ENCODE measurements at regions not wholly inside any gene's neighbourhood (a gene's known extent, or its start where the extent isn't known, plus 50 kb on each side); places are given as distances from the start of the nearest gene placed in this dataset.
"Not testable (repeated sequence)": the region's sequence is repeated elsewhere in the genome, so short reads cannot be mapped to it uniquely, and the experiment has no call there.

DNA sequence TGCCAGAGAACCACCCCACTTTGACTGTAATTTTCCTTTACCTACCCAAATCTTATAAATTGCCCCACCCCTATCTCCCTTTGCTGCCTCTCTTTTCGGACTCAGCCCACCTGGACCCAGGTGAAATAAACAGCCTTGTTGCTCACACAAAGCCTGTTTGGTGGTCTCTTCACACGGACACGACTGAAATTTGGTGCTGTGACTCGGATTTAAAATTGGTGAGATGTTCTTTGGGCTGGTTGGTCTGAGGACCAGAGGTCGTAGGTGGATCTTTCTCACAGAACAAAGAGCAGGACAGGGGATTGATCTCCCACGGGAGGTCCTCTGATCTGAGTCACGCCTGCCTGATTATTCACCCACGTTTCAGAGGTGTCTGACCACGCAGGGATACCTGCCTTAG, 328.6 kb upstream of the KCNMB2 start:
- H3K27me3 ChIP-seq (ENCODE audit: control insufficient read depth in 5 of 5, insufficient read depth in 4 of 5, low read length in 5 of 5); H3K4me3 ChIP-seq (ENCODE audit: low read depth in 1 of 5, low read length in 5 of 5); H3K4me1 ChIP-seq (ENCODE audit: control insufficient read depth in 5 of 5, insufficient read depth in 5 of 5, low read length in 5 of 5); H3K9ac ChIP-seq (ENCODE audit: low read length in 5 of 5); H3K36me3 ChIP-seq (ENCODE audit: control insufficient read depth in 5 of 5, insufficient read depth in 5 of 5, low read length in 5 of 5); H3K27ac ChIP-seq (ENCODE audit: low read depth, low read length); H3K9me3 ChIP-seq (ENCODE audit: control insufficient read depth in 5 of 5, low read length in 5 of 5): not testable (repeated sequence)

DNA sequence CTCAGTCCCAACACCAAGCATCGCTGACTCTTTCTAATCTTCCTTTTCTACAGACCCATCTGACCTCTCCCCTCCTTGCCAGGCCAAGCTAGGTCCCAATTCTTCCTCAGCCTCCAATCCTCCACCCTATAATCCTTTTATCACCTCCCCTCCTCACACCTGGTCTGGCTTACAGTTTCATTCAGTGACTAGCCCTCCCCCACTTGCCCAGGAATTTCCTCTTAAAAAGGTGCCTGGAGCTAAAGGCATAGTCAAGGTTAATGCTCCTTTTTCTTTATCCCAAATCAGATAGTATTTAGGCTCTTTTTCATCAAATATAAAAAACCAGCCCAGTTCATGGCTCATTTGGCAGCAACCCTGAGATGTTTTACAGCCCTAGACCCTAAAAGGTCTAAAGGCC, 327.1 kb upstream of the KCNMB2 start:
- not testable (repeated sequence) for H3K4me3 ChIP-seq (ENCODE audit: low read depth in 1 of 5, low read length in 5 of 5); H3K27me3 ChIP-seq (ENCODE audit: control insufficient read depth in 5 of 5, insufficient read depth in 4 of 5, low read length in 5 of 5); H3K9ac ChIP-seq (ENCODE audit: low read length in 5 of 5); H3K36me3 ChIP-seq (ENCODE audit: control insufficient read depth in 5 of 5, insufficient read depth in 5 of 5, low read length in 5 of 5); H3K4me1 ChIP-seq (ENCODE audit: control insufficient read depth in 5 of 5, insufficient read depth in 5 of 5, low read length in 5 of 5); H3K27ac ChIP-seq (ENCODE audit: low read depth, low read length); H3K9me3 ChIP-seq (ENCODE audit: control insufficient read depth in 5 of 5, low read length in 5 of 5)

GRCh38 chr3:178209618-178210017, 326.6 kb upstream of the KCNMB2 start:
- not testable (repeated sequence) for H3K9me3 ChIP-seq (ENCODE audit: control insufficient read depth in 5 of 5, low read length in 5 of 5); H3K4me3 ChIP-seq (ENCODE audit: low read depth in 1 of 5, low read length in 5 of 5); H3K36me3 ChIP-seq (ENCODE audit: control insufficient read depth in 5 of 5, insufficient read depth in 5 of 5, low read length in 5 of 5); H3K27me3 ChIP-seq (ENCODE audit: control insufficient read depth in 5 of 5, insufficient read depth in 4 of 5, low read length in 5 of 5); H3K27ac ChIP-seq (ENCODE audit: low read depth, low read length); H3K4me1 ChIP-seq (ENCODE audit: control insufficient read depth in 5 of 5, insufficient read depth in 5 of 5, low read length in 5 of 5); H3K9ac ChIP-seq (ENCODE audit: low read length in 5 of 5)

DNA sequence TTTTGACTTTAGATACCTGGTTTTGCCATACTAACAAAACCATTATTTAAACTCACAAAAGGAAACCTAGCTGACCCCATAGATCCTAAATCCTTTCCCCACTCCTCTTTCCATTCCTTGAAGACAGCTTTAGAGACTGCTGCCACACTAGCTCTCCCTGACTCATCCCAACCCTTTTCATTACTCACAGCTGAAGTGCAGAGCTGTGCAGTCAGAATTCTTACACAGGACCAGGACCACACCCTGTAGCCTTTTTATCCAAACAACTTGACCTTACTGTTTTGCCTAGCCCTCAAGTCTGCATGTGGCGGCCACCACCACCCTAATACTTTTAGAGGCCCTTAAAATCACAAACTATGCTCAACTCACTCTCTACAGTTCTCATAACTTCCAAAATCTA, 325.1 kb upstream of the KCNMB2 start:
- not testable (repeated sequence) for H3K9me3 ChIP-seq (ENCODE audit: control insufficient read depth in 5 of 5, low read length in 5 of 5); H3K27ac ChIP-seq (ENCODE audit: low read depth, low read length)

GRCh38 chr3:178217479-178217878, 318.8 kb upstream of the KCNMB2 start:
- Histone ChIP-seq H3K9ac (ENCODE audit: low read length in 5 of 5) (no peak overlapping the region), H3K27me3 (ENCODE audit: control insufficient read depth in 5 of 5, insufficient read depth in 4 of 5, low read length in 5 of 5) (no peaks in the 10 kb centered on the region), H3K4me1 (ENCODE audit: control insufficient read depth in 5 of 5, insufficient read depth in 5 of 5, low read length in 5 of 5) (no peaks in the 10 kb centered on the region), H3K4me3 (ENCODE audit: low read depth in 1 of 5, low read length in 5 of 5) (no peak overlapping the region), H3K9me3 (ENCODE audit: control insufficient read depth in 5 of 5, low read length in 5 of 5) (no peaks in the 10 kb centered on the region), H3K36me3 (ENCODE audit: control insufficient read depth in 5 of 5, insufficient read depth in 5 of 5, low read length in 5 of 5) (no peaks in the 10 kb centered on the region), H3K27ac (ENCODE audit: low read depth, low read length) (no peak overlapping the region)

More for the DNA sequence above, 325.1 kb upstream of the KCNMB2 start:
- not testable (repeated sequence) for H3K36me3 ChIP-seq (ENCODE audit: control insufficient read depth in 5 of 5, insufficient read depth in 5 of 5, low read length in 5 of 5); H3K4me3 ChIP-seq (ENCODE audit: low read depth in 1 of 5, low read length in 5 of 5); H3K27me3 ChIP-seq (ENCODE audit: control insufficient read depth in 5 of 5, insufficient read depth in 4 of 5, low read length in 5 of 5); H3K9ac ChIP-seq (ENCODE audit: low read length in 5 of 5); H3K4me1 ChIP-seq (ENCODE audit: control insufficient read depth in 5 of 5, insufficient read depth in 5 of 5, low read length in 5 of 5)

DNA sequence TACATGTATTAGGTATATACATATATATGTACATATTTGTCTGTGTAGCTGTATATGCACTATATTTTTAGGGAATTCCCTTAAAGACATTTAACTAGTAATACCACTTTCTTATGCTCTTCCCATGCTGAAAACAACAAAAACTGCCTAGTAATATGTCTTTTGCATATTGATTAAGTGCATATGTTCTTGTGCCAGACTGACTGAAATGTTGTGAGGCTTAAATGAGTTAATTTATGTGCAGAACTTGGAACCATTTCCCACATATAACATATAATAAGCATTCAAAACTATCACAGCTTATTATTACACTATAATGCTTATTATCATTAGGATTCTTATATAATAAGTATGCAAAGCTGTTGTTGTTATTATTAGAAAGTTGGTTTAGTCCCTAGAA, 318.0 kb upstream of the KCNMB2 start:
- Histone ChIP-seq H3K4me1 (ENCODE audit: control insufficient read depth in 5 of 5, insufficient read depth in 5 of 5, low read length in 5 of 5) (no peaks in the 10 kb centered on the region), H3K4me3 (ENCODE audit: low read depth in 1 of 5, low read length in 5 of 5) (no peak overlapping the region), H3K9me3 (ENCODE audit: control insufficient read depth in 5 of 5, low read length in 5 of 5) (no peaks in the 10 kb centered on the region), H3K9ac (ENCODE audit: low read length in 5 of 5) (no peak overlapping the region), H3K36me3 (ENCODE audit: control insufficient read depth in 5 of 5, insufficient read depth in 5 of 5, low read length in 5 of 5) (no peaks in the 10 kb centered on the region), H3K27me3 (ENCODE audit: control insufficient read depth in 5 of 5, insufficient read depth in 4 of 5, low read length in 5 of 5) (no peaks in the 10 kb centered on the region), H3K27ac (ENCODE audit: low read depth, low read length) (no peak overlapping the region)

DNA sequence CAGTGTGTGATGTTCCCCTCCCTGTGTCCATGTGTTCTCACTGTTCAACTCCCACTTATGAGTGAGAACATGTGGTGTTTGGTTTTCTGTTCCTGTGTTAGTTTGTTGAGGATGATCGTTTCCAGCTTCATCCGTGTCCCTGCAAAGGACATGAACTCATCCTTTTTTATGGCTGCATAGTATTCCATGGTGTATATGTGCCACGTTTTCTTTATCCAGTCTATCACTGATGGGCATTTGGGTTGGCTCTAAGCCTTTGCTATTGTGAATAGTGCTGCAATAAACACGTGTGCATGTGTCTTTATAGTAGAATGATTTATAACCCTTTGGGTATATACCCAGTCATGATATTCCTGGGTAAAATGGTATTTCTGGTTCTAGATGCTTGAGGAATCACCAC, 316.6 kb upstream of the KCNMB2 start:
- H3K36me3 ChIP-seq (ENCODE audit: control insufficient read depth in 5 of 5, insufficient read depth in 5 of 5, low read length in 5 of 5); H3K27ac ChIP-seq (ENCODE audit: low read depth, low read length); H3K9me3 ChIP-seq (ENCODE audit: control insufficient read depth in 5 of 5, low read length in 5 of 5); H3K4me3 ChIP-seq (ENCODE audit: low read depth in 1 of 5, low read length in 5 of 5); H3K4me1 ChIP-seq (ENCODE audit: control insufficient read depth in 5 of 5, insufficient read depth in 5 of 5, low read length in 5 of 5); H3K9ac ChIP-seq (ENCODE audit: low read length in 5 of 5); H3K27me3 ChIP-seq (ENCODE audit: control insufficient read depth in 5 of 5, insufficient read depth in 4 of 5, low read length in 5 of 5): not testable (repeated sequence)

DNA sequence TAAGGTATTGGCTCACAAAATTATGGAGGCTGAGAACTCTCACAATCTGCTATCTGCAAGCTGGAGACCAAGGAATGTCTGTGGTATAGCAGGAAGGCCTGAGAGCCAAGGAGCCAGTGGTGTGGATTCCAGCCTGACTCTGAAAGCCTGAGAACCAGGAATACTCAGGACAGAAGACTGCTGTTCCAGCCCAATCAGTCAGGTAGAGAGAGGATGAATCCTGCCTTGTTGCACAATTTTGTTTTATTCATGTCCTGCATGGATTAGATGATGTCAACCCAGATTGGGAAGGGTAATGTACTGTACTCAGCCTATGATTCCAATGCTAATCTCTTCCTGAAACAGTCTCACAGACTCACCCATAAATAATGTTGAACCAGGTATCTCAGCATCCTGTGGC, 312.4 kb upstream of the KCNMB2 start:
- Histone ChIP-seq H3K4me3 (ENCODE audit: low read depth in 1 of 5, low read length in 5 of 5) (no peak overlapping the region), H3K36me3 (ENCODE audit: control insufficient read depth in 5 of 5, insufficient read depth in 5 of 5, low read length in 5 of 5) (no peaks in the 10 kb centered on the region), H3K27ac (ENCODE audit: low read depth, low read length) (no peak overlapping the region), H3K4me1 (ENCODE audit: control insufficient read depth in 5 of 5, insufficient read depth in 5 of 5, low read length in 5 of 5) (no peaks in the 10 kb centered on the region), H3K9ac (ENCODE audit: low read length in 5 of 5) (no peak overlapping the region), H3K27me3 (ENCODE audit: control insufficient read depth in 5 of 5, insufficient read depth in 4 of 5, low read length in 5 of 5) (no peaks in the 10 kb centered on the region), H3K9me3 (ENCODE audit: control insufficient read depth in 5 of 5, low read length in 5 of 5) (peaks cover 0 to 4% (median 0%) of the 10 kb centered on the region in 5 donors)

- no peaks in the 10 kb centered on the region for H3K4me1 ChIP-seq (ENCODE audit: control insufficient read depth in 5 of 5, insufficient read depth in 5 of 5, low read length in 5 of 5)
- no peak overlapping the region for H3K27ac ChIP-seq (ENCODE audit: low read depth, low read length)
- no peaks in the 10 kb centered on the region for H3K27me3 ChIP-seq (ENCODE audit: control insufficient read depth in 5 of 5, insufficient read depth in 4 of 5, low read length in 5 of 5)
- H3K4me3 ChIP-seq (ENCODE audit: low read depth in 1 of 5, low read length in 5 of 5) = no peak overlapping the region
- peaks cover 0 to 16% (median 0%) of the 10 kb centered on the region in 5 donors for H3K9me3 ChIP-seq (ENCODE audit: control insufficient read depth in 5 of 5, low read length in 5 of 5)
- H3K36me3 ChIP-seq (ENCODE audit: control insufficient read depth in 5 of 5, insufficient read depth in 5 of 5, low read length in 5 of 5) = no peaks in the 10 kb centered on the region
- no peak overlapping the region for H3K9ac ChIP-seq (ENCODE audit: low read length in 5 of 5)
Observed at GRCh38 chr3:178226094-178226493, 310.1 kb upstream of the KCNMB2 start.

DNA sequence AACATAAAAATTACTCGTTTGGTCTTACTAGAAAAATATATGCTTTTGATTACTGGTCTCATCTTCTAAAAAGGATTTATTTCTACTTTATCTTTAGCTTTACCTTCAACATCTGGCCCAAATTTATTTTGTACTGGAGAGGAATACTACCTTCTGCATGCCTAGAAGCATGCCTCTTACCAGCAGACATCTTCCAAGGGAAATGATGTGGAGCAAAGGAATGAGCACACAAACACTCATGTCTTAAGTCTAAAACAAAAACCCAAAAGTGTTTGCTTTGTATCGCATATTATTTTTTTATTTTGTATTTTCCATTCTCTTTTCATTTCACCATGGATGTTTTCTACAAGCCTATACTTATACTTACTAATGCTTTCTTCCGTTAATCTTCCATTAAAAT, 304.6 kb upstream of the KCNMB2 start:
- Histone ChIP-seq H3K9ac (ENCODE audit: low read length in 5 of 5) (no peak overlapping the region), H3K4me3 (ENCODE audit: low read depth in 1 of 5, low read length in 5 of 5) (no peak overlapping the region), H3K27me3 (ENCODE audit: control insufficient read depth in 5 of 5, insufficient read depth in 4 of 5, low read length in 5 of 5) (no peaks in the 10 kb centered on the region), H3K36me3 (ENCODE audit: control insufficient read depth in 5 of 5, insufficient read depth in 5 of 5, low read length in 5 of 5) (no peaks in the 10 kb centered on the region), H3K27ac (ENCODE audit: low read depth, low read length) (no peak overlapping the region), H3K9me3 (ENCODE audit: control insufficient read depth in 5 of 5, low read length in 5 of 5) (peaks cover 0 to 16% (median 0%) of the 10 kb centered on the region in 5 donors), H3K4me1 (ENCODE audit: control insufficient read depth in 5 of 5, insufficient read depth in 5 of 5, low read length in 5 of 5) (peaks cover 0 to 3% (median 0%) of the 10 kb centered on the region in 5 donors)

GRCh38 chr3:178233371-178234071, 302.7 kb upstream of the KCNMB2 start:
- peaks cover 0 to 13% (median 0%) of the 10 kb centered on the region in 5 donors for H3K9me3 ChIP-seq (ENCODE audit: control insufficient read depth in 5 of 5, low read length in 5 of 5)
- no peaks in the 10 kb centered on the region for H3K36me3 ChIP-seq (ENCODE audit: control insufficient read depth in 5 of 5, insufficient read depth in 5 of 5, low read length in 5 of 5)
- H3K27ac ChIP-seq (ENCODE audit: low read depth, low read length) = no peak overlapping the region
- no peaks in the 10 kb centered on the region for H3K27me3 ChIP-seq (ENCODE audit: control insufficient read depth in 5 of 5, insufficient read depth in 4 of 5, low read length in 5 of 5)
- peaks cover 0 to 11% (median 0%) of the 10 kb centered on the region in 5 donors for H3K4me1 ChIP-seq (ENCODE audit: control insufficient read depth in 5 of 5, insufficient read depth in 5 of 5, low read length in 5 of 5)
- H3K9ac ChIP-seq (ENCODE audit: low read length in 5 of 5) = no peak overlapping the region
- H3K4me3 ChIP-seq (ENCODE audit: low read depth in 1 of 5, low read length in 5 of 5) = no peak overlapping the region
